Rectal smooth muscle tissue (tissue), 1 donor: ENCODE measurements at regions not wholly inside any gene's neighbourhood (a gene's known extent, or its start where the extent isn't known, plus 50 kb on each side); places are given as distances from the start of the nearest gene placed in this dataset.

Experiments used
- H3K27ac ChIP-seq: one replicate; pipeline ENCODE4 v1.7.0; 2013; ENCODE audit warnings: low read depth, low read length, inconsistent platforms
- H3K27me3 ChIP-seq: one replicate; pipeline ENCODE4 v1.7.0; 2013; ENCODE audit warnings: low read length; ENCODE audit not compliant: control insufficient read depth, insufficient read depth
- H3K36me3 ChIP-seq: one replicate; pipeline ENCODE4 v1.7.0; 2013; ENCODE audit warnings: low read length; ENCODE audit not compliant: control insufficient read depth, insufficient read depth
- H3K4me1 ChIP-seq: one replicate; pipeline ENCODE4 v1.7.0; 2013; ENCODE audit warnings: low read length; ENCODE audit not compliant: control insufficient read depth, insufficient read depth
- H3K4me3 ChIP-seq: one replicate; pipeline ENCODE4 v1.7.0; 2013; ENCODE audit warnings: low read length
- H3K9ac ChIP-seq: one replicate; pipeline ENCODE4 v1.7.0; 2013; ENCODE audit warnings: low read length

DNA sequence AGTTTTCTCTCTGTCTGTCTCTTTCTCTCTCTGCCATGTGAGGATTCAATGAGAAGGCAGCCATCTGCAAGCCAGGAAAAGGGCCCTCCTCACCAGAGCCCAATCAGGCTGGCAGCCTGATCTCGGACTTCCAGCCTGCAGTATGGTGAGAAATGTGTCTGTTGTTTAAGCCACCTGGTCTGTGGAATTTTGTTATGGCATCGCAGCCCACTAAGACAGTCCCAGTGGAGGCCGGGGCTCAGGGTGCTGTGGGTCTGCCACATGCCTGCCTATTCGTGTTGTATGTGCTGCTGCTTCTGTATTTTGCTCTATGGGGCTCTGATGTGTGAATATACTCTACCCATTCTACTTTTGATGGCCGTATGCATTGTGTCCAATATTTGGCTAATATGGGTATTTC lies 139.0 kb upstream of the HS6ST1 start:
- Histone ChIP-seq H3K27ac (no peak overlapping the region), H3K4me1 (no peaks in the 10 kb centered on the region), H3K9ac (no peak overlapping the region), H3K36me3 (no peaks in the 10 kb centered on the region), H3K27me3 (no peaks in the 10 kb centered on the region), H3K4me3 (no peak overlapping the region)

DNA sequence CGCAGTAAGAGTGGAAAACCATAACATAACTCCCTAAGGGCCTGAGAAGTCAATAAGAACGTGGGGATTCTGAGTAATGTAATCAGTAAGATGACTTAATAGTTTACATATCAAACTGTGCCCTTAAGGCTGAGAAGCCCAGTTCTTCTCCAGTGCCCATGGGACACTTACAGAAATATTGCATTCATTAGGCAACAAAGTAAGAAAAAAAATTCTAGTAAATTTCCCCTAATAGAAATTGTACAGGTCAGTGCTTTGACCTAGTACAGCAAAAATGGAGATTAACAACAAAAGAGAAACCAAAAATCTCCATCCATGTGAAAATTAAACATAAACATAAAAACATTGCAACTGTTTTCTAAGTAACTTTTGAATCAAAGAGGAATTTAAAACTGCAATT lies 139.8 kb upstream of the HS6ST1 start:
- no peaks in the 10 kb centered on the region for H3K27me3 ChIP-seq
- H3K36me3 ChIP-seq = no peaks in the 10 kb centered on the region
- H3K9ac ChIP-seq = no peak overlapping the region
- no peaks in the 10 kb centered on the region for H3K4me1 ChIP-seq
- H3K27ac ChIP-seq = no peak overlapping the region
- H3K4me3 ChIP-seq = no peak overlapping the region

GRCh38 chr2:128464456-128464855 lies 145.8 kb upstream of the HS6ST1 start:
- Histone ChIP-seq H3K27me3 (no peaks in the 10 kb centered on the region), H3K4me3 (no peak overlapping the region), H3K27ac (no peak overlapping the region), H3K4me1 (no peaks in the 10 kb centered on the region), H3K9ac (no peak overlapping the region), H3K36me3 (no peaks in the 10 kb centered on the region)

DNA sequence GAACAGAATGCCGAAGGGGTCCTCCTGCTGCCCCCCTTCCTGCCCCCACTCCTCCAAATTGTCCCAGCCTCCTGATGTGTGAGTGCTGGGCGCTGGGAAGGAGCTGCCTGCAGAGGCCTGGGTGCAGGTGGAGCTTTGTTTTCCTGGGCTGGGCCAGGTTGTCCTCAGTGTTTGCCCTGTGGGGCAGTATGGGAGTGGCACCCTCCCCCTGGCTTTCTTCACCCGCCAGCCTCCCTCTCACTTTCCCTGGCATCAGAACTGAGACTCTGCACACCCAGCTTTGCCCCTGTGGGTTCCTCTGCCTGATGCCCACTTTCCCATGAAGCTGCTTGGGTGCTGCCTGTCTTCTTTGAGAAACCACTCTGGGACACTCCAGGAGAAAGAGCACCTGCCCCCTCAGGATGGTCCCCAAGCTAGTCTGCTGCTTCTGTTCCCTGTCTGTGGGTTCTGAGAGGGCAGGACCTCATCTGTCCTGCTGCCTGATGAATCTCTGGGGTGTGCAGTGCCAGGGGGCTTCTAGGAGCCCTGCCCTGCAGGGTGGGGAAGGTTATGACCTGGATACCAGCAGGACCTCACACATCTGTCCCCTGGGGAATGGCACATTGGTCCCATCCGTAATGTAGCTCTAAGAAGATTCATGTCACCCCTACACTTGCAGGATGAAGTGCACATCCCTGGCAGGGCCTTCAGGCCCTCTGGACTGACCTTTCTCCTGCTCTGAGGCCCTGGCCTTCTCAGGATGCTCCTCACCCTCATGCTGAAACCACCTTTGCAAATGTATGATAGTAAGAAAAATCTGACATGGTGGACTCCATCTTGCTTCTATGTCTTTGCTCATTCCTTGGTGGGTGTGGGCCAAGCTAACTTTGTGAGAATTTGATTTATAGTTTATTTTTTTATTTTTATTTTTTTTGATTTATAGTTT lies 146.8 kb upstream of the HS6ST1 start:
- H3K36me3 ChIP-seq = no peaks in the 10 kb centered on the region
- H3K4me1 ChIP-seq = no peaks in the 10 kb centered on the region
- no peaks in the 10 kb centered on the region for H3K27me3 ChIP-seq
- H3K4me3 ChIP-seq = no peak overlapping the region
- H3K27ac ChIP-seq = no peak overlapping the region
- no peak overlapping the region for H3K9ac ChIP-seq

- no peaks in the 10 kb centered on the region for H3K27me3 ChIP-seq
- H3K36me3 ChIP-seq = no peaks in the 10 kb centered on the region
- no peak overlapping the region for H3K27ac ChIP-seq
- H3K4me3 ChIP-seq = no peak overlapping the region
- H3K4me1 ChIP-seq = no peaks in the 10 kb centered on the region
- no peak overlapping the region for H3K9ac ChIP-seq
Measured at GRCh38 chr2:128466376-128466775, 147.7 kb upstream of the HS6ST1 start.

GRCh38 chr2:128466776-128467175 lies 148.1 kb upstream of the HS6ST1 start:
- Histone ChIP-seq H3K4me1 (no peaks in the 10 kb centered on the region), H3K4me3 (no peak overlapping the region), H3K27ac (no peak overlapping the region), H3K9ac (no peak overlapping the region), H3K27me3 (no peaks in the 10 kb centered on the region), H3K36me3 (no peaks in the 10 kb centered on the region)

- no peak overlapping the region for H3K27ac ChIP-seq
- no peaks in the 10 kb centered on the region for H3K27me3 ChIP-seq
Measured at GRCh38 chr2:128467321-128467969, 148.8 kb upstream of the HS6ST1 start.

DNA sequence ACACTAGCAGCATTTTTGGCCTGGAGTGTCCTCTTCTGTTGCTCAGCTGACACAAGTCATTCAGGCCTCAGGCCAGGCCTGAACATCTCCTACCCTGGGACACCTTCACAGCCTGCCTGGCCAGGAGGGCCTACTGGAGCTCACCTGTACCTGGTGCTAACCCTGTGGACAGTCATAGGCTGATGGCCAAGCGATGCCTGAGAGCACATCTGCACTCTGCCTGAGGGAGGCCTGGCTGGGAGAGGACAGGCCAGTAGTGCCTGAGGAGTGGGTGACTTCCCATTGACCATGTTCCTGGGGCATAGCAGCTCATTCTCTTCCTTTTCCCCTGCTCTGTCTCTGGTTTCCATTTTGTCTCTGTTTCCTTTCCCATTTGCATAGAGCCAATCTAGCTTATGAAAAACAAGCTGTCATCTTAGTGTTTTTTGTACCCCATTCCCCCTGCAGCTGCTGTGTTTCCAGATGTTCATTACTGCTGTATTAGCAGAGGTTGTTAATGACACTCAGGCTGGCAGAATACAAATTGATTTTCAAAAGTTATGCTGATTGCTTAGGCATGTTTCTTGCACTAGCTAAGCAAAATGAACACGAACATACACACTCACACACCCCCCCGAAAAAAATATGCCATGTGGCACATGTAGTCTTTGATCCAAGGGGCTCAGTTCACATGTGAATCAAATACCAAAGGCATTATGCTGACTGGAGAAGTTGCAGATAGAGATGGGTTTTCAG lies 149.7 kb upstream of the HS6ST1 start:
- Histone ChIP-seq H3K36me3 (no peaks in the 10 kb centered on the region), H3K27ac (no peak overlapping the region), H3K9ac (no peak overlapping the region), H3K4me3 (no peak overlapping the region), H3K4me1 (no peaks in the 10 kb centered on the region), H3K27me3 (no peaks in the 10 kb centered on the region)

More at GRCh38 chr2:128467321-128467969, 148.8 kb upstream of the HS6ST1 start:
- Histone ChIP-seq H3K9ac (no peak overlapping the region), H3K36me3 (no peaks in the 10 kb centered on the region), H3K4me1 (no peaks in the 10 kb centered on the region), H3K4me3 (no peak overlapping the region)

- Histone ChIP-seq H3K27ac (no peak overlapping the region), H3K4me1 (no peaks in the 10 kb centered on the region)
Measured at GRCh38 chr2:128469203-128469602, 150.5 kb upstream of the HS6ST1 start.

DNA sequence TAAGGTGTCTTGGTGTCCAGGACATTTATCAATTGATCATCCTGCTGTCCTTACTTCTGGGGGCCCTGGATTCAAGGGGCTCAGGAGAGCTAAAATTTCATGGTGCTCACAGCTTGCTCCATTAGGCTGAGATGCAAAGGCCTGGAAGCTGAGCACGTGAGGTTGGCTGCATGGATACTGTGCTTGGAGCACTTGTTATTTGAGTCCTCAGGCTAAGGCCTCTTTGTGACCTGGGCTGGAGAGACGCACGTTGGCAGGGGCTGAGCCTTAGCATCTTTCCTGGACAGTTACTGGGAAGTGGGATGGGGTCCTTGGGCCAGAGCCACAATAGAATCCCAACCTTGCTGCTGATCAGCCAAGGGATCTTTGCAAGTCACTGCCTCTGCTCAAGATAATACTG lies 151.2 kb upstream of the HS6ST1 start:
- Histone ChIP-seq H3K27ac (no peak overlapping the region), H3K4me3 (no peak overlapping the region), H3K36me3 (no peaks in the 10 kb centered on the region), H3K9ac (no peak overlapping the region), H3K27me3 (no peaks in the 10 kb centered on the region), H3K4me1 (no peaks in the 10 kb centered on the region)

More at GRCh38 chr2:128469203-128469602, 150.5 kb upstream of the HS6ST1 start:
- Histone ChIP-seq H3K36me3 (no peaks in the 10 kb centered on the region), H3K9ac (no peak overlapping the region), H3K4me3 (no peak overlapping the region), H3K27me3 (no peaks in the 10 kb centered on the region)

DNA sequence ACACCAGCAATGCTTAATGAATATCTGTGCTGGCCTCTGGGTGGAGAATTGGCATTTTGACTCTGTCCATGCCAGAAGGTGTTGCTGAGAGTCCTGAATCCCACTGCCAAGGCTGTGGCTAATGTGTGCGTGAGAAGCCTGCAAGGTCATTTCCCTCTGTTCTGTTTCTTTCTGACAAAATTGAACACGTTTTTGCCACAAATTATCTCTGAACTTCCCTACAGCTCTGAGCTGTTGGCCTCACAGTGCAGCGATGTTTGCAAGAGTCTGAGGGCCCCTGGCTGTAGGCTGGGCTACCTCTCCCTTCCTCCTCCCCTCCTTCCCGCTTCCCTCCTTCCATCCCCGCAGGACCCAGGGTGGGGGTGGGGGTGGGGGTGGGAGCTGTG lies 154.1 kb upstream of the HS6ST1 start:
- no peak overlapping the region for H3K4me3 ChIP-seq
- no peak overlapping the region for H3K27ac ChIP-seq
- H3K9ac ChIP-seq = no peak overlapping the region

GRCh38 chr2:128473175-128474035 lies 154.7 kb upstream of the HS6ST1 start:
- Histone ChIP-seq H3K27ac (no peak overlapping the region), H3K4me1 (no peaks in the 10 kb centered on the region), H3K9ac (no peak overlapping the region), H3K36me3 (no peaks in the 10 kb centered on the region), H3K4me3 (peak overlapping the region; percentile 38), H3K27me3 (no peaks in the 10 kb centered on the region)

More for the DNA sequence above, 154.1 kb upstream of the HS6ST1 start:
- H3K4me1 ChIP-seq = no peaks in the 10 kb centered on the region
- H3K36me3 ChIP-seq = no peaks in the 10 kb centered on the region
- no peaks in the 10 kb centered on the region for H3K27me3 ChIP-seq
